Upper lobe of right lung (tissue), 1 donor: ENCODE measurements at regions not wholly inside any gene's neighbourhood (a gene's known extent, or its start where the extent isn't known, plus 50 kb on each side); places are given as distances from the start of the nearest gene placed in this dataset.

Source experiments
- ATAC-seq: fragments of 200-7000 bp; cut with Tn5 transposase; one replicate; pipeline ENCODE4 v1.9.1; 2020; ENCODE audit warnings: mild to moderate bottlenecking, moderate library complexity
- DNase-seq: peaks from one replicate; pipeline ENCODE4 v3.0.0-alpha.2; 2020
- H3K27ac ChIP-seq: fragments of 200-600 bp; one replicate; pipeline ENCODE4 v1.8.0; 2022
- H3K27me3 ChIP-seq: fragments of 200-600 bp; one replicate; pipeline ENCODE4 v1.8.0; 2022; ENCODE audit warnings: mild to moderate bottlenecking
- H3K36me3 ChIP-seq: fragments of 200-600 bp; one replicate; pipeline ENCODE4 v1.8.0; 2022
- H3K4me1 ChIP-seq: fragments of 200-600 bp; one replicate; pipeline ENCODE4 v1.8.0; 2022
- H3K4me3 ChIP-seq: fragments of 200-600 bp; one replicate; pipeline ENCODE4 v1.8.0; 2022; ENCODE audit warnings: mild to moderate bottlenecking
- H3K9me3 ChIP-seq: fragments of 200-600 bp; one replicate; pipeline ENCODE4 v1.8.0; 2022
- CTCF ChIP-seq: fragments of 200-600 bp; IDR thresholded peaks from one replicate; pipeline ENCODE4 v1.8.0; 2022; ENCODE audit warnings: antibody characterized with exemption
- intact Hi-C: fragments of 100-400 bp; cut with DNase I; formaldehyde crosslinking; loops from one replicate; pipeline ENCODE4 v1.11.0; 2022
- donor health status: DM: no; HTN: yes; CAD: no; lungs with severe emphysema.

- intact Hi-C loops = no loop called here
- ATAC-seq (no peak), DNase-seq (no peak)
- H3K27me3 ChIP-seq = peaks cover 9% of the 10 kb centered on the region
- TF ChIP-seq CTCF = no peak
- no peaks in the 10 kb centered on the region for H3K36me3 ChIP-seq
- no peak overlapping the region for H3K27ac ChIP-seq
- no peaks in the 10 kb centered on the region for H3K4me1 ChIP-seq
- no peaks in the 10 kb centered on the region for H3K9me3 ChIP-seq
- no peak overlapping the region for H3K4me3 ChIP-seq
These were observed 59.1 kb upstream of the FOXB1 start for GRCh38 chr15:59945036-59945435.

DNA sequence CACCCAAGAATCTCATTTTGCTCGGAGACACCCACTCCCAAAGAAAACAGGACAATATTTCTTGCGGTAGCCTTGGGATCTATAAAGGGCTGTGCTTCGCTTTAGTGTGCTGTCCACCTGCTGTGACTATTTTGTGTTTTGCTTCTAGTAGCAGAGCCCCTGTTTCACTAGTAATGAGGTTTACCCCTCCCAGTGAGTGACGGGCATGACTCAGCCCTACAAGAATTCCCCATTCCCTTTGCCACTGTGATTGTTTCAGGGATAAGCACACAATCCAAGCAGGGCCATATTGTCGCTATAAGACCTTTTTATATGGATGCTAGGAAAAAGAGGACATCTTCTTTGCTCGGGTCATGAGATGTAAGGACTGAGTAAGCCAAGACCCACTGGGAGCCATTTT, 62.5 kb upstream of the FOXB1 start:
- intact Hi-C loops = no loop called here
- DNase-seq = no peak
- Histone ChIP-seq H3K4me3 (no peak overlapping the region), H3K27ac (no peak overlapping the region), H3K27me3 (peaks cover 14% of the 10 kb centered on the region), H3K9me3 (no peaks in the 10 kb centered on the region), H3K36me3 (no peaks in the 10 kb centered on the region), H3K4me1 (no peaks in the 10 kb centered on the region)
- TF ChIP-seq CTCF = no peak
- ATAC-seq = no peak

DNA sequence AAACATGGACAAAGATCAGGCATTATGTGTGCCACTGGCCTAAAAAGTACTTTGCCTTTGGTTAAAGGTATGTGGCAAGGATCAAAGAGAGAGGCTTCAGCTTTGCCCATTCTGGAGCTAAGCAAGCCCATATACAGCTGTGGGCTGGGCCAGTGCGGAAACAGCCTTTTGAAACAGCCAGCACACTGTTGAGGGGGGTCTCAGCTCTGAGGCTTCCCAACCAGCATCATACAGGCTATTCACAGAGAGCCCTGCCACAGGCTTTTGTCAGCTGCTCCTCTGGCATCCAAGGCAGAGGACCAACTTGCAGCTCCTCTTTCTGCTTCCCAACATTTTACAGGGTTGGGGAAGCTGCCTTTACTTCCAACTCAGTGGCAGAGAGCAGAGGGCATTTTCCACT, 63.2 kb upstream of the FOXB1 start:
- no peak overlapping the region for H3K4me3 ChIP-seq
- no peaks in the 10 kb centered on the region for H3K4me1 ChIP-seq
- H3K27me3 ChIP-seq = peaks cover 17% of the 10 kb centered on the region
- no peaks in the 10 kb centered on the region for H3K9me3 ChIP-seq
- no peak for DNase-seq
- no peak for ATAC-seq
- H3K36me3 ChIP-seq = no peaks in the 10 kb centered on the region
- H3K27ac ChIP-seq = no peak overlapping the region
- TF ChIP-seq CTCF = no peak
- intact Hi-C loops = no loop called here

DNA sequence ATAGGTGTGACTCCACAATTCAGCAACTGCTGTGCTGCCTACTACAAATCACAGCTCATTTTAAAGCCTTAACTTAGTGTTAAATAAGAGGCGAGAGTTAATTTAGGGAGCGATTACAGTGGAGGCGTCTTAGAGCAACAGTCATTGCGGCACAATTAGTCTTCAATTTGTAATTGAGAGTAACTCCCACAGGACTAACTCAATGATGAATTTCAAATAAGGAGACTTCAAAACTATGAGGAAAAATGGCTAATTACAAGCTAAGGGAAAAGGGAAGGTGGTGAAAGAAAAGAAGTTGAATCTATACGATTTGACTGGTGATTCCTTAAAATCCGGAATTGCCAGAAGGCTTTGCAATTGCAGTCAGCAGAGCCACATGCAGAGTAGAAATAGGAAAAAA, 63.7 kb upstream of the FOXB1 start:
- H3K4me1 ChIP-seq = no peaks in the 10 kb centered on the region
- H3K27ac ChIP-seq = no peak overlapping the region
- no peaks in the 10 kb centered on the region for H3K36me3 ChIP-seq
- DNase-seq (no peak), ATAC-seq (no peak)
- intact Hi-C loops = no loop called here
- peaks cover 17% of the 10 kb centered on the region for H3K27me3 ChIP-seq
- H3K9me3 ChIP-seq = no peaks in the 10 kb centered on the region
- TF ChIP-seq CTCF = no peak
- H3K4me3 ChIP-seq = no peak overlapping the region

- intact Hi-C loops = no loop called here
- ATAC-seq (no peak), DNase-seq (no peak)
- no peak overlapping the region for H3K4me3 ChIP-seq
- H3K27me3 ChIP-seq = peaks cover 8% of the 10 kb centered on the region
- no peak for TF ChIP-seq CTCF
- no peaks in the 10 kb centered on the region for H3K36me3 ChIP-seq
- H3K27ac ChIP-seq = no peak overlapping the region
- H3K9me3 ChIP-seq = no peaks in the 10 kb centered on the region
- H3K4me1 ChIP-seq = no peaks in the 10 kb centered on the region
These were observed 67.4 kb upstream of the FOXB1 start for GRCh38 chr15:59936741-59937140.

DNA sequence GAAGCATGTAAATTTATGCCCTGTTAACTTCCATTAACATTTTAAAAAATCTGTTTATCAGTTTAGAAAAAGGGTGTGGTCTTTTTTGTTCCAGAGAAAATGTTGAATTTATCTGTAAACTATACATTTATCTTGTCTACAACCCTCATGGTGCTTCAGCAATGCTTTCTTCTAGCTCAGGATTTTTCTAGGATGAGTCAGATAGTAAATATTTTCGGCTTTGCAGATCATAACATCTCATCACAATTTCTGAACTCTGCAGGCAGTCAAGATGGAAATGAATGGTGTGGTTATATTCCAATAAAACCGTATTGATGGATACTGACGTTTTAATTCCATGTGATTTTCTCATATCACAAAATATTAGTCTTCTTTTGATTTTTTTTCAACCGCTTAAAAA, 70.5 kb upstream of the FOXB1 start:
- H3K4me1 ChIP-seq = no peaks in the 10 kb centered on the region
- no peak overlapping the region for H3K4me3 ChIP-seq
- no peak overlapping the region for H3K27ac ChIP-seq
- no peak for TF ChIP-seq CTCF
- no peak for DNase-seq
- no peaks in the 10 kb centered on the region for H3K9me3 ChIP-seq
- ATAC-seq = no peak
- H3K36me3 ChIP-seq = no peaks in the 10 kb centered on the region
- intact Hi-C loops = no loop called here
- H3K27me3 ChIP-seq = peaks cover 16% of the 10 kb centered on the region
